ENCODE measurements at regions not wholly inside any gene's neighbourhood (a gene's known extent, or its start where the extent isn't known, plus 50 kb on each side); places are given as distances from the start of the nearest gene placed in this dataset.

- no peak for TF ChIP-seq CTCF (IDR thresholded peaks at IDR 0.05)
- TF ChIP-seq POLR2A (IDR thresholded peaks at IDR 0.05) = no peak
Observed at GRCh38 chr16:85215478-85216118, 103.3 kb upstream of the CIBAR2 start.
